ENCODE measurements at regions not wholly inside any gene's neighbourhood (a gene's known extent, or its start where the extent isn't known, plus 50 kb on each side); places are given as distances from the start of the nearest gene placed in this dataset.

GRCh38 chr4:182074139-182074538 is 169.1 kb upstream of the TENM3 start:
- ChIA-PET CTCF (no interaction called here), POLR2A (no interaction called here)
- no peak overlapping the region for H3K27ac Mint-ChIP-seq
- Histone ChIP-seq H3K36me3 (ENCODE audit: insufficient read depth, low read length) (no peaks in the 10 kb centered on the region), H3K9me3 (ENCODE audit: low read length) (no peaks in the 10 kb centered on the region), H3K27me3 (ENCODE audit: insufficient read depth, low read length, poor library complexity, severe bottlenecking) (no peaks in the 10 kb centered on the region), H3K4me1 (ENCODE audit: insufficient read depth, low read length) (no peaks in the 10 kb centered on the region), H3K27ac (ENCODE audit: low read depth, low read length) (no peak overlapping the region), H3K4me3 (ENCODE audit: low read length) (no peak overlapping the region)
- DNase-seq, result no peak
- H3K4me3 Mint-ChIP-seq, result no peak overlapping the region
- no peaks in the 10 kb centered on the region for H3K4me1 Mint-ChIP-seq
- peaks cover 4 to 15% (median 8%) of the 10 kb centered on the region in 5 donors for H3K9me3 Mint-ChIP-seq
- no peaks in the 10 kb centered on the region for H3K36me3 Mint-ChIP-seq
- H3K27me3 Mint-ChIP-seq, result peaks cover 0 to 2% of the 10 kb centered on the region in 2 donors

GRCh38 chr4:182074810-182075209 is 168.4 kb upstream of the TENM3 start:
- Histone ChIP-seq H3K36me3 (ENCODE audit: insufficient read depth, low read length) (no peaks in the 10 kb centered on the region), H3K27me3 (ENCODE audit: insufficient read depth, low read length, poor library complexity, severe bottlenecking) (no peaks in the 10 kb centered on the region), H3K4me3 (ENCODE audit: low read length) (no peak overlapping the region), H3K4me1 (ENCODE audit: insufficient read depth, low read length) (no peaks in the 10 kb centered on the region), H3K27ac (ENCODE audit: low read depth, low read length) (no peak overlapping the region), H3K9me3 (ENCODE audit: low read length) (no peaks in the 10 kb centered on the region)
- Mint-ChIP-seq H3K4me1 (no peaks in the 10 kb centered on the region), H3K36me3 (no peaks in the 10 kb centered on the region), H3K27me3 (peaks cover 0 to 2% of the 10 kb centered on the region in 2 donors), H3K27ac (no peak overlapping the region), H3K9me3 (peaks cover 4 to 15% (median 8%) of the 10 kb centered on the region in 5 donors), H3K4me3 (no peak overlapping the region)
- DNase-seq, result no peak
- ChIA-PET POLR2A (no interaction called here), CTCF (no interaction called here)

- CTCF ChIA-PET, result no interaction called here
- H3K4me3 ChIP-seq (ENCODE audit: low read length), result no peak overlapping the region
- no peak overlapping the region for H3K27ac Mint-ChIP-seq
Measured at GRCh38 chr4:182082910-182083309, 160.3 kb upstream of the TENM3 start.

GRCh38 chr4:182083671-182084410 is 159.4 kb upstream of the TENM3 start:
- POLR2A ChIA-PET, result no interaction called here

More at GRCh38 chr4:182082910-182083309, 160.3 kb upstream of the TENM3 start:
- no peak for DNase-seq
- POLR2A ChIA-PET, result no interaction called here
- Histone ChIP-seq H3K36me3 (ENCODE audit: insufficient read depth, low read length) (no peaks in the 10 kb centered on the region), H3K27me3 (ENCODE audit: insufficient read depth, low read length, poor library complexity, severe bottlenecking) (no peaks in the 10 kb centered on the region), H3K9me3 (ENCODE audit: low read length) (no peaks in the 10 kb centered on the region), H3K4me1 (ENCODE audit: insufficient read depth, low read length) (no peaks in the 10 kb centered on the region), H3K27ac (ENCODE audit: low read depth, low read length) (no peak overlapping the region)
- Mint-ChIP-seq H3K4me1 (no peaks in the 10 kb centered on the region), H3K36me3 (no peaks in the 10 kb centered on the region), H3K9me3 (peaks cover 0 to 6% (median 0%) of the 10 kb centered on the region in 5 donors), H3K27me3 (no peaks in the 10 kb centered on the region), H3K4me3 (no peak overlapping the region)

GRCh38 chr4:182085051-182085480 is 158.1 kb upstream of the TENM3 start:
- H3K4me1 Mint-ChIP-seq, result no peaks in the 10 kb centered on the region
- ChIA-PET CTCF (no interaction called here), POLR2A (no interaction called here)
- no peaks in the 10 kb centered on the region for H3K4me1 ChIP-seq (ENCODE audit: insufficient read depth, low read length)
- no peak for DNase-seq
- no peak overlapping the region for H3K4me3 Mint-ChIP-seq
- H3K27ac ChIP-seq (ENCODE audit: low read depth, low read length), result no peak overlapping the region
- no peak overlapping the region for H3K27ac Mint-ChIP-seq
- H3K9me3 ChIP-seq (ENCODE audit: low read length), result no peaks in the 10 kb centered on the region
- H3K27me3 Mint-ChIP-seq, result no peaks in the 10 kb centered on the region
- H3K36me3 ChIP-seq (ENCODE audit: insufficient read depth, low read length), result no peaks in the 10 kb centered on the region
- H3K27me3 ChIP-seq (ENCODE audit: insufficient read depth, low read length, poor library complexity, severe bottlenecking), result no peaks in the 10 kb centered on the region
- H3K9me3 Mint-ChIP-seq, result peaks cover 0 to 6% (median 0%) of the 10 kb centered on the region in 5 donors
- H3K4me3 ChIP-seq (ENCODE audit: low read length), result no peak overlapping the region
- H3K36me3 Mint-ChIP-seq, result no peaks in the 10 kb centered on the region

More at GRCh38 chr4:182083671-182084410, 159.4 kb upstream of the TENM3 start:
- no peaks in the 10 kb centered on the region for H3K4me1 Mint-ChIP-seq
- CTCF ChIA-PET, result no interaction called here
- H3K9me3 Mint-ChIP-seq, result peaks cover 0 to 6% (median 0%) of the 10 kb centered on the region in 5 donors
- H3K4me3 Mint-ChIP-seq, result no peak overlapping the region
- Histone ChIP-seq H3K4me3 (ENCODE audit: low read length) (no peak overlapping the region), H3K27ac (ENCODE audit: low read depth, low read length) (no peak overlapping the region), H3K9me3 (ENCODE audit: low read length) (no peaks in the 10 kb centered on the region), H3K36me3 (ENCODE audit: insufficient read depth, low read length) (no peaks in the 10 kb centered on the region), H3K27me3 (ENCODE audit: insufficient read depth, low read length, poor library complexity, severe bottlenecking) (no peaks in the 10 kb centered on the region), H3K4me1 (ENCODE audit: insufficient read depth, low read length) (no peaks in the 10 kb centered on the region)
- H3K27me3 Mint-ChIP-seq, result no peaks in the 10 kb centered on the region
- no peak for DNase-seq
- no peak overlapping the region for H3K27ac Mint-ChIP-seq
- no peaks in the 10 kb centered on the region for H3K36me3 Mint-ChIP-seq

- no peak overlapping the region for H3K27ac Mint-ChIP-seq
- Histone ChIP-seq H3K4me1 (ENCODE audit: insufficient read depth, low read length) (no peaks in the 10 kb centered on the region), H3K4me3 (ENCODE audit: low read length) (no peak overlapping the region), H3K9me3 (ENCODE audit: low read length) (no peaks in the 10 kb centered on the region), H3K36me3 (ENCODE audit: insufficient read depth, low read length) (no peaks in the 10 kb centered on the region), H3K27me3 (ENCODE audit: insufficient read depth, low read length, poor library complexity, severe bottlenecking) (no peaks in the 10 kb centered on the region), H3K27ac (ENCODE audit: low read depth, low read length) (no peak overlapping the region)
- H3K27me3 Mint-ChIP-seq, result no peaks in the 10 kb centered on the region
- no peak overlapping the region for H3K4me3 Mint-ChIP-seq
- H3K36me3 Mint-ChIP-seq, result no peaks in the 10 kb centered on the region
- POLR2A ChIA-PET, result no interaction called here
- no peak for DNase-seq
- H3K4me1 Mint-ChIP-seq, result no peaks in the 10 kb centered on the region
- CTCF ChIA-PET, result no interaction called here
- peaks cover 0 to 6% (median 2%) of the 10 kb centered on the region in 5 donors for H3K9me3 Mint-ChIP-seq
Measured at GRCh38 chr4:182089326-182089725, 153.9 kb upstream of the TENM3 start.

GRCh38 chr4:182090186-182090585 is 153.0 kb upstream of the TENM3 start:
- H3K27me3 Mint-ChIP-seq, result no peaks in the 10 kb centered on the region
- ChIA-PET CTCF (no interaction called here), POLR2A (no interaction called here)
- no peaks in the 10 kb centered on the region for H3K36me3 Mint-ChIP-seq
- H3K4me1 Mint-ChIP-seq, result no peaks in the 10 kb centered on the region
- no peaks in the 10 kb centered on the region for H3K9me3 ChIP-seq (ENCODE audit: low read length)
- H3K9me3 Mint-ChIP-seq, result peaks cover 0 to 6% (median 4%) of the 10 kb centered on the region in 5 donors
- no peak overlapping the region for H3K27ac Mint-ChIP-seq
- no peaks in the 10 kb centered on the region for H3K4me1 ChIP-seq (ENCODE audit: insufficient read depth, low read length)
- no peak overlapping the region for H3K4me3 ChIP-seq (ENCODE audit: low read length)
- H3K4me3 Mint-ChIP-seq, result no peak overlapping the region
- no peaks in the 10 kb centered on the region for H3K36me3 ChIP-seq (ENCODE audit: insufficient read depth, low read length)
- DNase-seq, result no peak
- no peaks in the 10 kb centered on the region for H3K27me3 ChIP-seq (ENCODE audit: insufficient read depth, low read length, poor library complexity, severe bottlenecking)
- no peak overlapping the region for H3K27ac ChIP-seq (ENCODE audit: low read depth, low read length)

GRCh38 chr4:182091128-182091527 is 152.1 kb upstream of the TENM3 start:
- Histone ChIP-seq H3K27me3 (ENCODE audit: insufficient read depth, low read length, poor library complexity, severe bottlenecking) (no peaks in the 10 kb centered on the region), H3K9me3 (ENCODE audit: low read length) (no peaks in the 10 kb centered on the region), H3K4me1 (ENCODE audit: insufficient read depth, low read length) (no peaks in the 10 kb centered on the region), H3K27ac (ENCODE audit: low read depth, low read length) (no peak overlapping the region), H3K4me3 (ENCODE audit: low read length) (no peak overlapping the region), H3K36me3 (ENCODE audit: insufficient read depth, low read length) (no peaks in the 10 kb centered on the region)
- CTCF ChIA-PET, result no interaction called here
- no peak for DNase-seq
- POLR2A ChIA-PET, result no interaction called here
- H3K4me1 Mint-ChIP-seq, result no peaks in the 10 kb centered on the region
- H3K4me3 Mint-ChIP-seq, result no peak overlapping the region
- H3K27ac Mint-ChIP-seq, result no peak overlapping the region
- no peaks in the 10 kb centered on the region for H3K36me3 Mint-ChIP-seq
- H3K27me3 Mint-ChIP-seq, result no peaks in the 10 kb centered on the region
- H3K9me3 Mint-ChIP-seq, result peaks cover 0 to 8% (median 6%) of the 10 kb centered on the region in 5 donors
